H1 (cell line): ENCODE measurements at regions not wholly inside any gene's neighbourhood (a gene's known extent, or its start where the extent isn't known, plus 50 kb on each side); places are given as distances from the start of the nearest gene placed in this dataset.

ENCODE experiments used
- CTCF ChIA-PET: fragments of 300-600 bp; sonication (Branson Sonifier 250); formaldehyde crosslinking; loops from one replicate; lab custom pipeline; 2021; ENCODE audit not compliant: partially characterized antibody; lab: Charles Lee
- POLR2A ChIA-PET: fragments of 300-600 bp; sonication (Branson Sonifier 250); formaldehyde crosslinking; loops from one replicate; lab custom pipeline; 2021; ENCODE audit warnings: inconsistent platforms; ENCODE audit not compliant: partially characterized antibody; lab: Charles Lee
- DNase-seq, 2 experiments: peaks; one replicate each; pipeline versions ENCODE4 v3.0.0 to v3.0.0-alpha.2; 2010 to 2022; ENCODE audit warnings: low spot score in 2 of 2, low read depth in 1 of 2, mixed read lengths in 1 of 2
- FAIRE-seq: peaks from 2 replicates; lab custom pipeline; 2011; peaks lifted over from hg19 to GRCh38; lab: Jason Lieb, UNC
- H2AFZ ChIP-seq: 2 replicates; pipeline ENCODE4 v1.8.1; 2012; ENCODE audit warnings: low read length, inconsistent platforms
- H2AK5ac ChIP-seq: 2 replicates; pipeline ENCODE4 v1.6.1; 2013; ENCODE audit warnings: low read depth, low read length
- H2BK120ac ChIP-seq: replicated peaks from 2 replicates; pipeline ENCODE3; 2013; ENCODE audit warnings: low read depth, low read length, inconsistent platforms
- H2BK12ac ChIP-seq: 2 replicates; pipeline ENCODE4 v1.6.1; 2013; ENCODE audit warnings: low read depth, low read length
- H2BK15ac ChIP-seq: 2 replicates; pipeline ENCODE4 v1.6.1; 2013; ENCODE audit warnings: low read length
- H2BK20ac ChIP-seq: 2 replicates; pipeline ENCODE4 v1.6.1; 2013; ENCODE audit warnings: low read length
- H2BK5ac ChIP-seq: 2 replicates; pipeline ENCODE4 v1.6.1; 2013; ENCODE audit warnings: low read depth, low read length
- H3K14ac ChIP-seq: 2 replicates; pipeline ENCODE4 v1.6.1; 2013; ENCODE audit warnings: inconsistent platforms; ENCODE audit not compliant: insufficient read length
- H3K18ac ChIP-seq: 2 replicates; pipeline ENCODE4 v1.6.1; 2013; ENCODE audit warnings: low read length; ENCODE audit errors: extremely low read depth
- H3K23ac ChIP-seq: 2 replicates; pipeline ENCODE4 v1.6.1; 2013; ENCODE audit warnings: inconsistent platforms; ENCODE audit not compliant: insufficient read length
- H3K23me2 ChIP-seq: 2 replicates; pipeline ENCODE4 v1.6.1; 2013; ENCODE audit warnings: low read depth, low read length
- H3K27ac ChIP-seq: 2 replicates; pipeline ENCODE4 v1.6.1; 2011; ENCODE audit warnings: low read depth, low read length, inconsistent platforms
- H3K27me3 ChIP-seq, 4 experiments: replicated peaks in 1 of 4; 1 replicate in 1 of 4; 2 replicates in 3 of 4; pipeline versions ENCODE4 v1.6.1 to v1.8.1; 2011 to 2013; ENCODE audit warnings: low read length in 3 of 4, mild to moderate bottlenecking in 3 of 4, inconsistent platforms in 2 of 4, mixed read lengths in 2 of 4, moderate library complexity in 1 of 4; ENCODE audit not compliant: control insufficient read depth in 3 of 4, insufficient read depth in 3 of 4; ENCODE audit errors: extremely low read depth in 1 of 4
- H3K36me3 ChIP-seq, 4 experiments: 2 replicates each; pipeline versions ENCODE4 v1.6.1 to v1.8.1; 2011 to 2013; ENCODE audit warnings: mild to moderate bottlenecking in 4 of 4, low read length in 3 of 4, moderate library complexity in 2 of 4, control low read depth in 1 of 4, inconsistent platforms in 1 of 4; ENCODE audit not compliant: insufficient read depth in 4 of 4, control insufficient read depth in 2 of 4
- H3K4ac ChIP-seq: replicated peaks from 2 replicates; pipeline ENCODE3; 2013; ENCODE audit warnings: low read length, low read depth, mixed read lengths, inconsistent platforms; ENCODE audit not compliant: insufficient read length
- H3K4me1 ChIP-seq, 4 experiments: replicated peaks in 1 of 4; 1 replicate in 1 of 4; 2 replicates in 3 of 4; pipeline versions ENCODE4 v1.6.1 to v1.8.1; 2011 to 2013; ENCODE audit warnings: low read length in 3 of 4, inconsistent platforms in 2 of 4, mixed read lengths in 1 of 4; ENCODE audit not compliant: insufficient read depth in 4 of 4, control insufficient read depth in 3 of 4
- H3K4me2 ChIP-seq, 2 experiments: 2 replicates each; pipeline versions ENCODE4 v1.6.1 to v1.8.1; 2011 to 2013; ENCODE audit warnings: low read depth in 2 of 2, low read length in 2 of 2, control low read depth in 1 of 2, inconsistent platforms in 1 of 2, mild to moderate bottlenecking in 1 of 2; ENCODE audit not compliant: insufficient read depth in 1 of 2
- H3K4me3 ChIP-seq, 4 experiments: fragments of 200-600, 300-600 bp in 1 of 4; sonication (generic), shearing (Covaris generic), sonication (Bioruptor Twin) in 1 of 4; 2 replicates each; pipeline versions ENCODE4 v1.5.1 to v1.8.1; 2011 to 2016; ENCODE audit warnings: low read length in 4 of 4, low read depth in 3 of 4, control low read depth in 2 of 4, inconsistent platforms in 2 of 4, mild to moderate bottlenecking in 2 of 4, mixed read lengths in 1 of 4, moderate library complexity in 1 of 4; ENCODE audit not compliant: insufficient read depth in 2 of 4; ENCODE audit errors: extremely low read depth in 1 of 4
- H3K56ac ChIP-seq: replicated peaks from 2 replicates; pipeline ENCODE3; 2013; ENCODE audit warnings: low read depth, mild to moderate bottlenecking, mixed read lengths, low read length, inconsistent platforms; ENCODE audit not compliant: insufficient read length
- H3K79me1 ChIP-seq: 2 replicates; pipeline ENCODE4 v1.6.1; 2013; ENCODE audit warnings: low read depth, low read length, control low read depth
- H3K79me2 ChIP-seq, 2 experiments: 2 replicates each; pipeline versions ENCODE4 v1.6.1 to v1.8.1; 2012 to 2013; ENCODE audit warnings: low read length in 2 of 2, mild to moderate bottlenecking in 2 of 2, inconsistent platforms in 1 of 2; ENCODE audit not compliant: insufficient read depth in 2 of 2, control insufficient read depth in 1 of 2
- H3K9ac ChIP-seq, 4 experiments: replicated peaks in 1 of 4; 1 replicate in 1 of 4; 2 replicates in 3 of 4; pipeline versions ENCODE4 v1.6.1 to v1.8.1; 2011 to 2013; ENCODE audit warnings: low read depth in 3 of 4, low read length in 3 of 4, control low read depth in 2 of 4, mild to moderate bottlenecking in 2 of 4, moderate library complexity in 2 of 4, inconsistent platforms in 1 of 4; ENCODE audit errors: extremely low read depth in 1 of 4
- H3K9me3 ChIP-seq, 2 experiments: 2 replicates each; pipeline versions ENCODE4 v1.6.1 to v1.8.1; 2012 to 2013; ENCODE audit warnings: mild to moderate bottlenecking in 2 of 2, moderate library complexity in 2 of 2, control low read depth in 1 of 2, inconsistent platforms in 1 of 2, low read depth in 1 of 2, low read length in 1 of 2, mixed read lengths in 1 of 2; ENCODE audit not compliant: insufficient read depth in 2 of 2
- H4K20me1 ChIP-seq, 2 experiments: replicated peaks in 1 of 2; 2 replicates each; pipeline versions ENCODE3 to v1.8.1; 2011 to 2013; ENCODE audit warnings: inconsistent platforms in 2 of 2, low read length in 2 of 2, mild to moderate bottlenecking in 1 of 2; ENCODE audit not compliant: insufficient read depth in 2 of 2, control insufficient read depth in 1 of 2
- H4K5ac ChIP-seq: 2 replicates; pipeline ENCODE4 v1.6.1; 2013; ENCODE audit warnings: low read length, low read depth, mixed read lengths, inconsistent platforms; ENCODE audit not compliant: insufficient read length
- H4K8ac ChIP-seq: 2 replicates; pipeline ENCODE4 v1.8.0; 2013; ENCODE audit warnings: mild to moderate bottlenecking, moderate library complexity, low read length, inconsistent platforms; ENCODE audit not compliant: insufficient read depth; ENCODE audit errors: extremely low read depth
- H4K91ac ChIP-seq: replicated peaks from 2 replicates; pipeline ENCODE3; 2013; ENCODE audit warnings: low read length, mixed read lengths, inconsistent platforms; ENCODE audit not compliant: insufficient read length
- CBX8 ChIP-seq: fragments of 300-800, 300-1000 bp; sonication (generic); IDR thresholded peaks from 2 replicates; pipeline ENCODE4 v1.7.1; 2016; ENCODE audit warnings: low read depth, low read length, borderline replicate concordance
- CEBPB ChIP-seq: IDR thresholded peaks from 2 replicates; pipeline ENCODE4 v1.6.1; 2012; ENCODE audit warnings: low read depth, low read length
- WGBS, 2 experiments: shearing (Covaris generic) in 1 of 2; methylation state at CpG; one replicate each; pipeline versions ENCODE4 v1.1.6 to v1.1.7; 2013 to 2015; ENCODE audit warnings: low lambda C conversion rate in 2 of 2, mixed read lengths in 2 of 2, inconsistent platforms in 1 of 2, low coverage in 1 of 2, missing lambda C conversion rate in 1 of 2; ENCODE audit not compliant: insufficient replicate concordance in 2 of 2, insufficient coverage in 1 of 2, insufficient read length in 1 of 2; ENCODE audit errors: extremely low coverage in 1 of 2, missing lambda C conversion rate in 1 of 2; 5-methylcytosine and 5-hydroxymethylcytosine counted together

DNA sequence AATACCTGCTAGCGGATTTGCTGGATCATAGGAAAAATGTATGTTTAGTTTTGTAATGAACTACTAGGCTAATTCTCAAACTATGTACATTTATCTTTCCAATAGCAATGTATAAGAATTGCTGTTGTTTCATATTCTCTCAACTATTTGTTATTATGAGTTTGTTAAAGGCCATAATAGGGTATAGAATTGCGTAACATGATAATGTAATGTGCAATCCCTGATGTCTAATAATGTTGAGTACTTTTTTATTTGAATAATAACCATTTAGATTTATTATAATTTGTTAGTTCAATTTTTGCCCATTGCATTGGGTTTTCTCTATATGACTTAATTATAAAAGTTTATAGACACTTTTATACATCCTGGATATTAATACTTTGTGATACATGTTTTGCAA lies 801.6 kb downstream of the LUZP2 start:
- Histone ChIP-seq H3K27ac (no peak overlapping the region), H3K14ac (no peak overlapping the region), H3K4me3 (no peak overlapping the region), H3K23me2 (no peaks in the 10 kb centered on the region), H3K4me2 (no peak overlapping the region), H2AK5ac (no peak overlapping the region), H3K36me3 (no peaks in the 10 kb centered on the region), H3K9ac (no peak overlapping the region), H3K4me1 (no peaks in the 10 kb centered on the region), H2BK15ac (no peak overlapping the region), H2BK120ac (no peak overlapping the region), H4K20me1 (no peaks in the 10 kb centered on the region), H2BK20ac (no peak overlapping the region), H4K91ac (no peak overlapping the region), H3K9me3 (no peaks in the 10 kb centered on the region), H3K4ac (no peak overlapping the region), H2BK12ac (no peak overlapping the region), H2BK5ac (no peak overlapping the region), H3K79me1 (no peaks in the 10 kb centered on the region), H4K8ac (no peak overlapping the region), H4K5ac (no peak overlapping the region), H3K18ac (no peak overlapping the region), H3K23ac (no peak overlapping the region), H2AFZ (no peak overlapping the region), H3K56ac (no peak overlapping the region), H3K27me3 (no peaks in the 10 kb centered on the region), H3K79me2 (no peaks in the 10 kb centered on the region)
- TF ChIP-seq CBX8 (no peak), CEBPB (peak; percentile 22; the same call in 1 of the 2 replicates)
- 99% methylated on average over 2 of the region's 2 CpGs; no CpG with 5 or more reads in 1 of the 2 experiments for WGBS, 2 experiments
- no peak for DNase-seq
- ChIA-PET POLR2A (no interaction called here), CTCF (interaction anchor here (0.6 kb wide), 1 partner anchor 273 kb away, joined by 3 read pairs; no protein-coding TSS in a partner anchor)
- no peak for FAIRE-seq
